ENCODE measurements at regions not wholly inside any gene's neighbourhood (a gene's known extent, or its start where the extent isn't known, plus 50 kb on each side); places are given as distances from the start of the nearest gene placed in this dataset.

DNA sequence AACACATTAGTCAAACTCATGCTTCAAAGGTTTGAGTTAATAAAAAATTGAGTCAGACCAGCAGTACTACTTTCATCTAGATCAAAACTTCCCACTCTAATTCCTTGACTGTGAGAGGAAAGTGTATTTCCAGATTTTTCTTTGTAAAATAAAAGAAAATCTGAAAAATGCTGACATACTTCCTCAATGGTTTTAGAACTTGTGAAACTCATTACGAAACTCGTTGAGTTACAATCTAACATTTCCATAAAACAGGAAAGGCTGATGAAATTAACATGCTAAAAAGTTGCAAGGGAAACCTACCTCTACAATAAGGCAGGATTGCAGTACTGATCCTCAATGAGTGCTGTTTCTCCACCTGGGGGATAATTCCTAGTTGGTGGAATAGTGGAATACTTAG, 217.8 kb upstream of the HCCS start:
- TF ChIP-seq, protein P1, sequence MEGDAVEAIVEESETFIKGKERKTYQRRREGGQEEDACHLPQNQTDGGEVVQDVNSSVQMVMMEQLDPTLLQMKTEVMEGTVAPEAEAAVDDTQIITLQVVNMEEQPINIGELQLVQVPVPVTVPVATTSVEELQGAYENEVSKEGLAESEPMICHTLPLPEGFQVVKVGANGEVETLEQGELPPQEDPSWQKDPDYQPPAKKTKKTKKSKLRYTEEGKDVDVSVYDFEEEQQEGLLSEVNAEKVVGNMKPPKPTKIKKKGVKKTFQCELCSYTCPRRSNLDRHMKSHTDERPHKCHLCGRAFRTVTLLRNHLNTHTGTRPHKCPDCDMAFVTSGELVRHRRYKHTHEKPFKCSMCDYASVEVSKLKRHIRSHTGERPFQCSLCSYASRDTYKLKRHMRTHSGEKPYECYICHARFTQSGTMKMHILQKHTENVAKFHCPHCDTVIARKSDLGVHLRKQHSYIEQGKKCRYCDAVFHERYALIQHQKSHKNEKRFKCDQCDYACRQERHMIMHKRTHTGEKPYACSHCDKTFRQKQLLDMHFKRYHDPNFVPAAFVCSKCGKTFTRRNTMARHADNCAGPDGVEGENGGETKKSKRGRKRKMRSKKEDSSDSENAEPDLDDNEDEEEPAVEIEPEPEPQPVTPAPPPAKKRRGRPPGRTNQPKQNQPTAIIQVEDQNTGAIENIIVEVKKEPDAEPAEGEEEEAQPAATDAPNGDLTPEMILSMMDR (IDR thresholded peaks at IDR 0.05), result no peak
- TF ChIP-seq POLR2AphosphoS5 (IDR thresholded peaks at IDR 0.05), result no peak
